Femur (tissue), 1 donor: ENCODE measurements at regions not wholly inside any gene's neighbourhood (a gene's known extent, or its start where the extent isn't known, plus 50 kb on each side); places are given as distances from the start of the nearest gene placed in this dataset.

Experiments
- DNase-seq: peaks from one replicate; pipeline ENCODE4 v3.0.0-alpha.2; 2017

DNA sequence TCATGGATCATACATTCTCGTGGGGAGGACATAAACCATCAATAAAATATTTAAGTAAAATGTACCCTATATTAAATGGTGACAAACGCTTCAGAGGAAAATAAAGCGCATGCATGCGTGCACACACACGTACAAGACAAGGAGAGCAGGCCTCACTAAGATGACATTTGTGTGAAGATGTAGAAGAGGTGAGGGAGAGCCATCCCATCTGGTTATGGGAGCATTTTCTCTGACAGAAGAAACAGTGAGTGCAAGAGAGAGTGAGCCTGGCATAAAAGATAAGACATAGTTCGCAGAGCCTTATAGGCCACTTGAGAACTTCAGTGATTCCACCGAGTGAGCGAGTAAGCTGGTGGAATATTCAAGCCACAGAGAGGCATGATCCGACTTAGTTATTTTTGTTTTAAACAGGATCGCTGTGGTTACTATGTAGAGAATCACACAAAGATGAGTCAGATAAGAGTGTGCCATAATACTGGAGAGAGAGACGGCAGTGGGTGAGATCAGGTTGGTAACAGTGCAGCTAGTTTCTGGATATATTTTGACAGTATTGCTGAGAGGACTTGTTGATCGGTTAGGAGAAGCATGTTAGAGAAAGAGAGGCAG lies 624.2 kb downstream of the PLPP3 start:
- no peak for DNase-seq

DNA sequence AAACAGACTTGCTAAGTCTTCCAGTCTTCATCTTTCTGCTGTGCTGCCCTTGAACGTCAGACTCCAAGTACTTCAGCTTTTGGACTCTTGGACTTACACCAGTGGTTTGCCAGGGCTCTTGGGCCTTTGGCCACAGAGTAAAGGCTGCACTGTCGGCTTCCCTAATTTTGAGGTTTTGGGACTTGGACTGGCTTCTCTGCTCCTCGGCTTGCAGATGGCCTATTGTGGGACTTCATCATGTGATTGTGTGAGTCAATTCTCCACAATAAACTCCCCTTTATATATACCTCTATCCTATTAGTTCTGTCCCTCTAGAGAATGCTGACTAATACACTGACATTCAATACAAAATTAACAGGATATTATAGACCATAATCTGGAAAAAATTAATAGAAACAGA lies 628.1 kb downstream of the PLPP3 start:
- DNase-seq = no peak

DNA sequence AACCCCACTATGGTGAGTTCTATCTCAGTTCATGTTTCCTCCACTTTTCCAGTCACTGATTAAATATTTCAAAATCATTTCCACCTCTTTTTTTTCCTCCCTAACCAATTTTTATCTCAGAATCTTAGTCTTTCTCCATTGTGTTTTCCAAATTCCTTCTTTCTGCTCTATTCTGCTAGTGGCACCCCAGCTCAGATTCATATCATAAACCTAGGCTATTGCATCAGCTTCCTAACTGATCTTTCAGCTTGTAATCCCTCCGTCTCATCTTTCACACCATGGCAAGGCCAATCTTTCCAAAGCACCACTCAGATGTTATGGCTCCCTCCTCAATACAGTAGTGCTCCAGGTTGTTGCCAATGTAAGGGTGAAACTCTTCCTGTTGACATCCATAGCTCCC lies 631.9 kb downstream of the PLPP3 start:
- DNase-seq = no peak

DNA sequence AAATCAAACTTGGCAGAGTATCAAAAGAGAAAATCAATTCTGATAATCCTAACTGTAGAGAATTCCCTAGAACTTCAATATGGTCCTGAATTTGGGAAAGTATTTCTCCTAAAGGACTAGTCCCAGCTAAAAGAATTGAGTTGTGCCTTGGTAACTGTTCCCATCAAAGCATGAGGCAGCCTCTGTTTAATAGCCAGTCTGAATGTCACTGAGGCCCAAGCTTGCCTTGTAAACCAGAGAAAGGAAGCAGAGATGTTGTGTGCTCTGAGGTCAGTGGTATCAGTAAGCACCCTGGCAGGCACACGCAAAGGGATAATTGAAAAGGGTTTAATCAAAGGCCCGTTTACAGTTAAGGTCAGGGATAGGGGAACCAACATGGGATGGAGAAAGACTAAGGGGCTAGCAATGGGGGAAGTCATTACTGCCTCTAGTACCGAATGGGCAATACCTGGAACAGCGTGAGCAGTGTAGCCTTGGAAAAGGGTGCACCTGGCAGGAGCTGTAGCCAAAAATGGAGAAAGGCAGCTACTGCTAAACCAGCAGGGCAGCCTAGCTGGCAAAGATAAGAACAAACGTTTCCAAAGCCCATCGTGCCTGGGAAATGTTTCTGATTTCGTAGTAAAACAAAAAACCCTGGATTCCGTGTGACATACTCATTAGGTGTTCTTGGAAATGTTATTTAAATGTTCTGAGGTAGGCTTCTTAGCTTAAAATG lies 635.5 kb downstream of the PLPP3 start:
- no peak for DNase-seq

DNA sequence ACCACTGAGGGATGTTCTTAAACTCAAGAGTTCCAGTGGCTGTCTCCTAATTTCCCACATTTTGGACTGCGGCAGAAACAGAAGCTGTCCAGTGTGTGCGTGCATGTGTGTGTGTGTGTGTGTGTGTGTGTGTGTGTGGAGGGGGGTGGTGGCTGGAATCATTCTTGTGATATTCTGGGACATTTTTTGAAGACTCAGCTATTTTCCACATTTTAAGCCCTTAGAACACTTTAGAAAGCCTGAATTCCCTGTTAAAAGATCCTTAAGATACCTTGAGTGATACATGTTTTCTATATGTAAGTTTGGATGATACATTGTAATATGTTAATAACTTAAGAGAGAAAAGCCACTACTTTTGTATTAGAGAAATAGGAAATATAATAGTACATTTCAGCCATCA lies 636.4 kb downstream of the PLPP3 start:
- no peak for DNase-seq

DNA sequence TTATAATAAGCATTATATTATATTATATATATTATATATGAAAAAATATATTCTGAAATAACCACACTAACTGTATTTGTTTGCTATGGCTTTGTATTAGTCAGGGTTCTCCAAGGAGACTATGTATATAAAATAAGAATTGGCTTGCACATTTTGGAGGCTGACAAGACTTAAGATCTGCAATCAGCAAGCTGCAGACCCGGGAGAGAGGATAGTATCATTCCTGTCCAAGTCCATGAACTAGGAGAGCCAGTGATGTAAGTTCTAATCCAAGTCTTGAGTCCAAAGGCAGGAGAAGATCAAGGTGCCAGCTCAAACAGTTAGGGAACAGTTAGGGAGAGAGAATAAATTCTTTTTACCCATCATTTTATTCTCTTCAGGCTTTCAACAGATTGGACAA lies 639.5 kb downstream of the PLPP3 start:
- no peak for DNase-seq

DNA sequence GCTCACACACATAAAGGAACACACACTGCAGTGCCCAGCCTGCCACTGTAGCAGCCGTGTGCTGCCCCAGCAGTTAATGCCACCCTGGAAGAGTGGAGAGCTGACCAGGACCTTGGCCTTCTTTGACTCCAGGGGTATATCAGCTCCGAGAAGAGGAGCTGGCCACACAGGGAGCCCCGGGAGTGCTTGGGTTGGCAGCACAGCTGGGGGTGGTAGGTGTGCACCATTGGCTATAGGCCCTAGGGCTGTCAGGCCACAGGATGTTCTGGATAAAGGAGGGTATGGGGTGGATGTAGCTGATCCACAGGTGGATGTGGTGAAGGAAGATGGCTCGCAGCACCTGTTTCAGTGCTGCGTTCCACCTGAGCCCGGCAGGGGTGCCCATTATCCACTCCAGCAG lies 640.5 kb downstream of the PLPP3 start:
- DNase-seq = no peak

DNA sequence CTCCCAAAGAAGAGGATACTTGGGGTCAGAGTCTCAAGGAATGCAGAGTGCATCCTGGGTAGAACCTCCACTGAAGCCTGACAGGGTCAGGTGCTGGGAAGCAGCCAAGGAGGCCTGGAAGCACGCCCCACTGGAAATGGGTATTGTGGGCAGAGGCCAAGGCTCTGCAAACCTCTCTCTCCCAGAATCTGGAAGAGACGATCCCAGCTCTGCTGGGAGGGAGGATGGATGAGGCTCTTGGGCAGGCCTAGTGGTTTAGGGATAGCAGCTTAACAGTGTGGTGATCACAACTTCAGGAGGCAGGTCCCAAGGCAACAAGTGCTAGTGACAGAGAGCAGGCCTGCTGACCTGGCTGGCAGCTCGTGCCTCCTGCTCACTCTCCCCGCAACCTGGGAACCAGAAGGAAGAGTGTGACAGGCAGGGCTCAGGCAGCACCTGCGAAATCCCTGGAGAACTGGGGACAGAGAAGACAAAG lies 641.0 kb downstream of the PLPP3 start:
- no peak for DNase-seq

DNA sequence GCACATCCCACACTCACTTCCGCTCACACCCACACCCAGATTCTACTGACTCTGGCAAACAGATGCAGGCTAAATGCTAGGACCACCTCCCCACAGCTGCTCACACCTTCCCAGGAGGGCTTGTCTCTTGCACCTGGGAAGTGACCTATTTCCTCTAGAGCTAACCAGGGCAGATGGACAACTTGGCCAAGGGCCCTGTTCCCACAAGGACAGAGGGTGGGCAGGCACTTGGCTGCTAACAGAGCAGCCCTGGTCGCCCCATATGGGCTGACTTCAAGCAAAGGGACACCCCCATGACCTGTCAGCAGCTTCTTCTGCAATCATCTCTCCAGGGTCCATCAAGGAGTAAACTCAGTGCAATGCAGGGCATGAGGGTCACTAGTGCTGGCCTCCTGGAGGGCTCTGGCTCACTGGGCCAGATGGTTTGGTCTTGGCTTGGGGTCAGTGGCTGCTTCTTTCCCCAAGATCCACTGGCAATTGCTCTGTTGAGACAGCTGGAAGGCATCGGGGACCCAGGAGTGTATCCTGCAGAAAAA lies 641.5 kb downstream of the PLPP3 start:
- no peak for DNase-seq

DNA sequence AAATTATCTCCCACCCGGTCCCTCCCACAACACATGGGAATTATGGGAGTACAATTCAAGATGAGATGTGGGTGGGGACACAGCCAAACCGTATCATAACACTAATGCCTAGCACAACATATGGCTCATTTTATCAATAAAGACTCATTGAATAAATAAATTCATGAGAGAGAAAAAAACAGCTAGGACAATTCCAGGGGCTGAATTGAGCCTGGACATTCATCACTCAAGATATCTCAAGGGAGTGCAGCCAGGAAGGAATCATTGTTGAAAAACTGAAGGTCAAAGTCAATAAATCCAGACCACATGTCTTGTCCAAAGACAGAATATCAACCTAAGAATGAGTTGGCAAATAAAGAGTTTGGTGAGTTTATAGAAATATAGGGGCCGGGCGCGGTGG lies 644.1 kb downstream of the PLPP3 start:
- no peak for DNase-seq

DNA sequence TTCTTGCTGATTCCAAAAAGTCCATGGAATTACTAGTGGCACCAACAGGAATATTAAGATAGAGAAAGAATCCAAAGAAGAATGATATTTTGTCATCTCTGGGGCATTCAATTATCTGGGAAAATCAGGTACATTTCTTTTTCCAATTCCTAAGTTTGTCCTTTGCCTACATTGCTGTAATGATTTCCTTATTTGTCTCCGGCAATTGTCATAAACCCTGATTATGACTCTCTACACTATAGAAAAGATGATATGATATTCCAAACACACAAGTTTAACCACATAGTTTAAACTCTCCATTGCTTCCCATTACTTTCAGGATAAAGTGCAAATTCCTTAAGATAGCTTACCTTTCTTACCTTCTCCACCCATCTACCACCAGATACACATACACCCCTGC lies 647.0 kb downstream of the PLPP3 start:
- no peak for DNase-seq

DNA sequence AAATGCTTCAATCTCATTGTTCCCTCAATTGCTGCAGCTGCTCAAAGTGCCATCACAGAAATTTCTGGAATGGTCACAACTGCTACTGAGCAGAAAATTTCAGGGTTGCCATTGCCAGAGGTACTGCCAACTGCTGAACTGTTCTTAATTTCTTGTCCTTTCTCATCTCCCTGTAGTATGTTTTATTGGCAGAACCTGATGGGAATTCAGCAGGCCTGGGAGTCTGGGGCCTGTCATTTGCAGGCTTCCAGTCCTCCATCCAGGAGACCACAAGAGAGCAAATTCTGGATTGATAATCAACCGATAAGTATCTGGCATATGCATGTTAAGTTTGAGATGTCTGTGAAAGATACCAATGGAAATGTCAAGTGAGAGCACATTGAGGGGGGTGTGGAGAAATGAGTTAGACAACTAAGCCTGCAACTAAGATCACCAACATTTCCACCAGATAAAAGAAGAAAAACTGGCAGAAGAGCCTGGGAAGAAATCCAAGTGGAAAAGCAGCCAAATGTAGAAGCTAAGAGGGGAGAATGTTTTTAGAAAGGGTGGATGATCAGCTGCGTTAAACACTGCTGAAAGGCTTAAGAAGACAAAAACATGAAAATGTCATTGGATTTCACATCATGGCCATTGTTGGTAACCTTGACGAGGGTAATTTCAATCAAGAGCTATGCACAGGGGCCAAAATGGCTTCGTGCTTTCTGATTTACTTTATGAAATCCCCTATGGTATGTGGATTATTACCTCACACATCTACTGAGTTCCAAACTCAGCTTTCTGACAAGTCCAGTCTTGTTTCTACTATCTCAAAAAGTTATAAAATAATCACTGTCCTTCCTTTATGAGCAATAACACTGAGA lies 648.1 kb downstream of the PLPP3 start:
- peak; percentile 56 for DNase-seq

DNA sequence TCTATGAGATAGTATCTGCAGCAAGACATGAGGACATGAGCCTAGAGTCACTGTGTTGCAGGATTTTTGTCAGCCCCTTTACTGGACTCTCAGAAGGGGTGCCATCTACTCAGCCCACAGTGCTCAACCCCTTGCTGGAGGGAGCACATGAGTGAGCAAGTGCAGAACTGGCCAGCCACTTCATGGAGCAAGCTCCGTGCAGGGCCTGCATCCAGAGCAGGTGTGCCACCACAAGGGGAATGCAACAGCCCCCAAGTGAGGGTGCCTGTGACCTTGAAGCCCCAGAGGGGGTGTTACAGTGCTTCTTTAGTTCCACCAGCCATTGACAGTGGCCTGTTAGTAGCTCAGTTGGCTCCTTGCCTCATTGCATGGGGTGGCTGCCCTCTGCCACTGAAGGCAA lies 649.7 kb downstream of the PLPP3 start:
- DNase-seq = no peak

DNA sequence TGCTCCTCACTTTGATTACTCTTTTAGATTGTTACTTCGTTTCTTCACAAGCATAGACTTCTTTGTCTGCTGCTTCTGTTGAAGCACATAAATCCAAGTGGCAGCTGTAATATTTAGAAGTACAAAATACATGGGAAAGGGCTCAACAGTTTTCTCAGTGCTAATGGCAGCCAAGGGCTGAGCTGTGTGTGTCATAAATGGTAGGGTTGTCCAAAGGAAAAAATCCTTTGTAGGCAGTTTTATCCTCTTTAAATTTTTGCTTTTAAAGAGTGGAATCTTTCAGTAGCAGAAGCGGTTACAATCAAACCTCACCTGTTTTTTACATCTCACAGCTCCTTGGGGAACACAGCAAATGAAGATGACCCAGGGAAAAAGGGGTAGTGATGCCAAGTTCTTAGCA lies 650.8 kb downstream of the PLPP3 start:
- DNase-seq = no peak

DNA sequence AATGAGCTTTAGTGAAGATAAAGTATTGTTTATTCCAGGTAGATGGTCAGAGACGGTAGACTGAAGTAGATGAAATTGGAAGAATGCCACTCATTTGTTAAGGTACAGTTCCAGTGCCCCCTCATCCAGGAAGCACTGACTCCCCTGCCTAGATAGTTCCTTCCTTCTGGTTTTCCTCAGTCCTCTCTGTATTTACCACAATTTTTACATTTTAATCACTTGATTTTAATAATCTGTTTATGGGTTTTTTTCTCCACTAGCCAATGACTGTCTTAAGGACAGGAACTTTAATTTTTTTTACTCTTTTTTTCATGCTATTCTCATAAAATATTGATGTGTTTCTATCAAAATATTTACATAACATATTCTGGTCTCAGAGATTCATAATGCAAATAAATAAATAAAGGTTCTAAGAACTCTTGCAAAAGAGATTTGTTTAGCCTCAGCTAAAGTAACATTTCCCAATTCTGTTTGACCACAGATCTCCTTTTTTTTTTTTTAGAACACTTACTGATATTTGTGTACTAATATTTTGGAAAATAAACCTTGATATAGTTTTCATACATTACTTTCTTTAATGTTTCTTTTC lies 651.6 kb downstream of the PLPP3 start:
- no peak for DNase-seq

DNA sequence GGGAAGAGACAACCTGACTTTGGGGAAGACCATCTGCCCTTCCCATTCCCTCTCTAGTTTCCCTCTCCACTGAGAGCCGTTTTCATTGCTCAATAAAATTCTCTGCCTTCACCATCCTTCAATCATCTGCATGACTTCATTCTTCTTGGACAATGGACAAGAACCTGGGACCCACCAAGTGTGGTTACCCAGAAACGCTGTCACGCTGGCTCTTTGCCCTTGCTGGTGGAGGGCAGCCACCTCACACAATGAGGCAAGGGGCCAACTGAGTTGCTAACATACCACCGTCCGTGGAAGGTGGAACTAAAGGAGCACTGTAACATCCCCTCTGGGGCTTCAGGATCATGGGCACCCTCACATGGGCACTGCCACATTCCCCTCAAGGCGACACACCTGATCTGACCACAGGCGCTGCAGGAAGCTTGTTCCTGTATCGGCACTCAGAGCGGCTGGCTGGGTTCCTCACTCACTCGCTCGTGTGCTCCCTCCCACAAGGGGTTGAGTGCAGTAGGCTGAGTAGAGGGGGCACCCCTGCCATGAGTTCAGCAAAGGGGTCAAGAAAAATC lies 652.4 kb downstream of the PLPP3 start:
- DNase-seq = no peak

DNA sequence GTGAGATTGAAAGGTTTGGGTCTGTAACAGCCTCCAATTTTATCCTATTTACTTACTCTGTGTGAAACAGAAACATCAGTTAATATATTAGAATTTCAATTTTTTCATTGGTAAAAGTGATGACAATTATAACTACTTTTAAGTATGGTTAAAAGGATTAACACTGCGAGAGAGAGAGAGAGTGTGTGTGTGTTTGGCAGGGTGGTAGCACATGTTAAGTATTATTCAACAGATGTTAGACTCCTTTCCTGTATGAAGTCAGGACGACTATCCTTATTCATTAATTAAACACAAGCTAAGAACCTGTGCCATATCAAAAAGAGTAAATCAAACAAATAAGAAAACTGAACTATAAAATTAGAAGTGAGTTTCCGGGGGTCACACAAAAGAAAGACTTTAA lies 662.5 kb downstream of the PLPP3 start:
- DNase-seq = no peak

DNA sequence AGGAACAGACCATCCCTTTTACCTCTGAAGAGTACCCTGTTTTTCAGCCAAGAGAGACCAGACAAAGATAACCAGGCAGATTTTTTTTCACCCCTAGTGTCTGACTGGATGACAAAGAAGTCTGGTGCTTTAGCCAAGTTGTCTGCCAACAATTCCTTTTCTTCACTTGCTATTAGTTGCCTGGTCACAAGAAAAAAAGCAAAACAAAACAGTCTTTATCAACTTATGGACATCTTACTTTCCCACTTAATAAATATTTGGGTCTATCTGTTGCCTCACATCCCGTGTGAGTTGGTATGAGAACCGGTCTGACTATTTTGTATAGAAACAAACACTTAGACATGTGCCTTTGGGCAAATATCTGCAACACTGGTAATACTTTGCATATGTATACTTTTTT lies 662.9 kb downstream of the PLPP3 start:
- no peak for DNase-seq

DNA sequence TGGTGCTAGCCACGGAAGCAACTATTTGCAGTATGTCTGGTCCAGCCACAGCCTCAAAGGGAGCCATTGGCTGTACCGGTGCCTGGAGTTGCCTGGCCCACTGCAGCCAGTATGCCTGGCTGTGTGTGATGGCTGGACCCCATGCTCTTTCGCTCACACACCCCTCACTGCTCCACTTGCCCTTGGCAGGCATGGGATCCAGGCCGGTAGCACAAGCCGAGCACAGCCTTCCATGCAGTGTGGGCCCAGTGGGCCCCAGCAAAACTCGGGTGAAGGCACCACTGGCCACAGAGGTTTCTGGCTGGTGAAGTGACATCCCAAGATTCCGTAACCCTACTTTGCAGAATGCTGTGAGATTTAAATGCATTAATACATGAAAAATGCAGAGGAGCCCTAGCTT lies 665.8 kb downstream of the PLPP3 start:
- no peak for DNase-seq

DNA sequence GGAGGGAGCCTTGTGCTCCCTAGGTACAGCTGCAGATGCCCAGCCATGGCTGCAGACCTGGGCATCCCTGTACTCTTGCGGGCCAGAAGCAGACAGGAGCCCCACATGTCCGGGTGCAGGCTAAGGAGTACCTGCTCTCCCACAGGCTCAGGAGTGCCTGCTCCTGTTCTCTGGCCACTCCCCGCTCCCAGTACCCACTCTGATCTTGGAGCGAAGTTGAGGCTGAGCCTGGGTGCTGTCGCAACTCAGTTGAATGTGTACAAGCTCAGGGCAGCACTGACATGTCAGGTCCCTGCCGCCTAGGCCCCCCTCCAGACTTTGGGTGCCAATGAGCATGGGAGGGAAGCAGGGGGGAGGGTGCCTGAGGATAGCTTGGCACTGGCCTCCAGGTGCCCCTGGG lies 666.9 kb downstream of the PLPP3 start:
- no peak for DNase-seq

DNA sequence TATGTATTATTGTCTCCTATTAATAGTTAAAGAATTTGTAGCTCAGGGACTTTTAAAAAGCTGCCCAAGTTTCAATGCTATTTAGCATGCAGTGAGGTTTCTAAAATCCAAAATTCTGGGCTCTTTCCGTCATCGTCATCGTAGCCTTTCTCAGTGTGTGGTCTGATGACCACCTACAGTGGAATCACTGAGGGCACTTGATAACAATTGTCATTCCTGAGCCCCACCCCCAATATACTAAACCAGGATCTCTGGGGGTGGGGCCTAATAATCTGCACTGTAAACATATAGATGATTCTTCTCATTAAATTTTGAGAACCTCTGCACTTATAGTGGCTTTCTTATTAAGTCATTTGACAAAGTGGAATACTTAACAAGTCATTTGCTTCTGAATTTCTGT lies 674.8 kb downstream of the PLPP3 start:
- DNase-seq = no peak

DNA sequence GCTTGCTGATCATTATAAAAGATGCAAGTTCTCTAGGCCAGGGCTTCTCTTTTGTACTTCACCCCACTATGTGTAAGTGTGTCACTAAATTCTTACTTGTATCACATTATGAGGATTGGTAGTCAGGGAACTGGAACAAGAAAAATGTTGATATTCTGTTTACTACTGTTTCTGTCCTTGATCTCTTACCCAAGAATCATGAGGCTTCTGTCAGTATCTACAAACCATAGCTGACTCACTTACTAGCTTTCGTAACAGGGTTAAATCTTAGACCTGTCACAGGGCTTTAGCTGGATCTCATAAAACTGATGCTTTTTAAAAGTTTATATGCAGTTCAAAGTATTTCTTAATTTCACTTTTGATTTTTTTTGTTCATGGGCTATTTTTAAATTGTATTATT lies 681.2 kb downstream of the PLPP3 start:
- DNase-seq = no peak

DNA sequence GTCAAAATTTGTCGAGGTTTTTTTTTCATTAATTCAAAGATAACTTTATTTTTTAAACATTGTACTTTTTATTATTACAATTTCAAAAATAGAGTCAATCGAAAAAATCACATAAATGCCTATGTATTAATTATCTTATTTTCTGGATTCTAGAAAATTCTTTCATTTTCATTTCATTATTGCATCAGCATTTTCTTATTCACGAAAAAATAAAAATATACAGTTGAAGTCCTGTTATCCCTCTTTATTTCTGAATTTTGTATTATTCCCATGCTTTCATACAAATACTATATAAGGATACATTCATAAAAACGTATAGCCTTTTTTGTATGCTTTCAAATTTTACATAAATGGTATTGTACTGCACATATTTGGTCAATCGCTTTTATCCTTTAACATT lies 681.0 kb upstream of the USP24 start:
- no peak for DNase-seq
